Skeletal muscle cell (primary cell): ENCODE measurements at regions not wholly inside any gene's neighbourhood (a gene's known extent, or its start where the extent isn't known, plus 50 kb on each side); places are given as distances from the start of the nearest gene placed in this dataset.

Source experiments
- DNase-seq: peaks from one replicate; pipeline ENCODE4 v3.0.0-alpha.2; 2010; ENCODE audit warnings: low read depth
- H3K4me3 ChIP-seq: 2 replicates; pipeline ENCODE4 v1.5.1; 2011; ENCODE audit warnings: low read depth, mild to moderate bottlenecking, control low read depth, low read length, moderate library complexity

GRCh38 chr2:104531122-104531521 lies 322.8 kb upstream of the POU3F3 start:
- no peak for DNase-seq
- H3K4me3 ChIP-seq = no peak overlapping the region

DNA sequence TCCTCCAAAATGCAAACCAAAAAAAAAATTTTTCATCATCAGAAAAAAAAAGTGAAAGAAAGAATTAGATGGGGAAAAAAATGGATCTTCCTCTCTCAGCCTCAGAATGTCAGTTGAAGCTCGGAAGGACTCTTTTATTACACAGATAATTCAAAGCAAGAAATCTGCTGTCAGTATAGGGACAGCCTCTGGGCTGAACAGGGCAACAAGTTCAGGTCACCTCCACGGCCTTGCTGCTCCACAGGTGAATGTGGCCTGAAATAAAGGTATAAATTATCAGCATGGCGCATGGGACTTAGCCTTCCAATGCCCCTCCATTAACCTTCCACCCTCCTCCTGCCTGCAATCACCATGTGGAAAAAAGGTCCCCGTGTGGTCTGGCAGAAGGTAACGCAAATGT lies 316.8 kb upstream of the POU3F3 start:
- DNase-seq = no peak
- H3K4me3 ChIP-seq = no peak overlapping the region

GRCh38 chr2:104538077-104538476 lies 315.8 kb upstream of the POU3F3 start:
- DNase-seq = no peak
- H3K4me3 ChIP-seq = no peak overlapping the region

DNA sequence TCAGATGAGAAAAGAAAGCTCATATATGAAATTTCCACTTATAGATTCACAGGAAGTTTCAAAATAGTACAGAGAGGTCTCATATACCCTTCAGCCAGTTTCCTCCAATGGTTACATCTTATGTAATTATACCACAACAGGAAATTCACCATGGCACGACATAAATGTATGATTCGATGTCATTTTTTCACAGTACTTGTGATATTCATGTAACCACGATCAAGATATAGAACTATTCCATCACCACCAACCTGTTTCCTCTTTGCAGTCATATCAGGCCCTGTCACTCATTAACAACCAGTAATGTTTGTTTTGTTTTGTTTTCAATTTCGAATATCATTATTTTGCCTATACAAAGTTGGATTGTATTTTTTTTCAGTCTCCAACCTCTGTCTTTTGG lies 314.3 kb upstream of the POU3F3 start:
- H3K4me3 ChIP-seq = no peak overlapping the region
- DNase-seq = no peak

GRCh38 chr2:104545055-104545454 lies 308.9 kb upstream of the POU3F3 start:
- DNase-seq = no peak
- no peak overlapping the region for H3K4me3 ChIP-seq

DNA sequence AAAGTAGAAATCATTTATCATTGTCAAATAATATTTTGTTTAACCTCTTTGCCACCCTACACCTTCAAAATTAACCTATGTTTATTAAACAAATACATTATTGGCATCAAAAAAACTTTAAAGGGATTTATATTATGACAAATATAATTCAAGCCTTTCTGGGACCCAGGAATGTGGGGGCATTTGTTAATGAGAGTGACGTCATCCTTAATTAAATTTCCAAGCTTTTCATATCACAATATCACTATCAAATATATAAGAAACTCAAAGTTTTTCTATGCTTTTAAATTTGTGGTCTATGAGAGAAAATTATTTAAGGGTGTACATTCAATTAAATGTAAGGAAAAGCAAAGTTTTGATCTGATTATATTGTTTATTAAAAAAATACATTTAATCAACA lies 307.4 kb upstream of the POU3F3 start:
- H3K4me3 ChIP-seq = no peak overlapping the region
- DNase-seq = no peak

DNA sequence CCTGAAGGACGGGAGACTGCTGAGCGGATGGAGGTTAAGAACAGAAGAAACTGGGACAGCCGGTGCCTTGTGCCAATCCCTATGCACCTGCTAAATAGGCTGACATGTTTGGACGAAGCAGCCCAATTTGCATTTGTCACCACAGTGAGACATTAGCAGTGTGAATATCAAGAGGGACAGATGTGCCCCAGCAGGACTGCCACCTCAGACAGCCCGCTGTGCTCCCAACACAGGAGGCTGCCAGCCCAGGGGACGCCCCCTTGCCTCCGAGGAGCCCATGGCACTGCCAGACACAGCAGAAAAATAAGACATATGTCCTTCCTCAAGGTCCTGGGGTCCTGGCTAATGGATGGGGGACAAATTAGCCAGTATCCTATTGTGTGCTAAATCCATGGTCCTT lies 306.7 kb upstream of the POU3F3 start:
- no peak overlapping the region for H3K4me3 ChIP-seq
- no peak for DNase-seq

DNA sequence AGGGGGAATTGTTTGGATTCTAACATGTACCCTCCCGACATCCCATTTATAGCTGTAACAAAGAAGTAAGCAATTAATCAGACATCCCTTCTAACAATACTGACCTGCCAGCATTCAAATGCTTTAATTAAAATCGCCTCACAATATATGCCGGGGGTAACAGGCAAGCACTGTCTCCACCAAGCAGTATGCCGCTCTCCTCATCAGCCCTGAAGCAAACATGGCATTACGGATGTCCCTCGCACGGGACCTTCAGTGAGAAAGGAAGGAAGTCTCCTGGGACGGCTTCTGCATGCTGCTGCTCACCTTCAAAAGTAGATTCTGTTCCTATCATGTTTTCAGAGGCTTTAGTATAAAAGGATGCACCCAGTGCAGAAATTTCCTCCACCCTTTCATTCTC lies 292.7 kb upstream of the POU3F3 start:
- no peak overlapping the region for H3K4me3 ChIP-seq
- no peak for DNase-seq

DNA sequence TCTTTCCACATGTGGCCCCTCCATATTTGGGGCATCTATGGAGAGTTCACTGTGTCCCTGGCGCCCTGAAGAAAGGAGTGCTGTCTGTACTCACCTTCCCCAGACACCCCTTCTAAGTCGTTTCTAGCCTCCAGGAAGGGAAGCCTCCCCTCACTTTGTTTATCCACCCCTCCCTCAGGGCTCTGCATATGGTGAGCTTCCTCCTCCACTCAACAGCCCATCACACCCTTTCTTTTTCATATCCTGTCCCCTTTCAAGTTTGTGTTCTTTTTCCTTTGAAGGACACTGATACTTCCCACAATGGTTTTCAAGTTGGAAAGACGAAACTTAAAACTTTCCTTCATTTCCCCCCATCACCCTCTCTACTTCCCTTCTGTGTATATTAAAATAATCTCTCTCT lies 291.4 kb upstream of the POU3F3 start:
- no peak overlapping the region for H3K4me3 ChIP-seq
- no peak for DNase-seq

DNA sequence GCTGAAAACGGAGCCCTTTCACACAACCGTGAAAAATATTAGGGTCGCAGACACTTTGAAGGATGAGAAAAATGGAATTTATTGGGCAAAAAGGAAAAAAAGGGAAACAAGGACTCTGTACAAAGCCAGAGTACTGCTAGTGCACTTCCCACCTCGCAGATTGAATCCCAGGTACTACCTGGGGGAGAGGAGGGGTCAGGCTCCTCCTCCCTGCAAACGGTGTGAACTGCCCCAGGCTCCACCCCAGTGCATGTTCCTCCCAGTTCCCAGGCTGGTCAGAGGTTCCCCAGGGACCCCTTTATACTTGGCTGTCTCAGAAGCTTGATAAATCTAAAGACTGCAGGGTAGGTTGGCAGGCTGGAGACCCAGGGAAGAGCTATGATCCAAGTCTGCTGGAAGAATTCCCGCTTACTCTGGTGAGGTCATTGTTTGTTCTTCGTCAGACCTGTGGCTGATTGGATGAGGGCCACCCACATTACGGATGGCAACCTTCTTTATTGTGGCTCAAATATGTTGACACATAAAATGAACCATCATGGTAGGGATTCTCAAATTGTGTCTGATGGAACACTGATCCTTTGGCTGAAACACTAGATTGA lies 290.4 kb upstream of the POU3F3 start:
- H3K4me3 ChIP-seq = no peak overlapping the region
- no peak for DNase-seq

GRCh38 chr2:104568247-104568646 lies 285.7 kb upstream of the POU3F3 start:
- no peak overlapping the region for H3K4me3 ChIP-seq

GRCh38 chr2:104570259-104570658 lies 283.7 kb upstream of the POU3F3 start:
- no peak overlapping the region for H3K4me3 ChIP-seq
- DNase-seq = no peak

More at GRCh38 chr2:104568247-104568646, 285.7 kb upstream of the POU3F3 start:
- DNase-seq = no peak

- DNase-seq = no peak
- H3K4me3 ChIP-seq = no peak overlapping the region
Measured at GRCh38 chr2:104572834-104573233, 281.1 kb upstream of the POU3F3 start.

GRCh38 chr2:104574367-104574766 lies 279.5 kb upstream of the POU3F3 start:
- no peak for DNase-seq
- no peak overlapping the region for H3K4me3 ChIP-seq

- no peak for DNase-seq
- no peak overlapping the region for H3K4me3 ChIP-seq
Measured at GRCh38 chr2:104577143-104577542, 276.8 kb upstream of the POU3F3 start.

GRCh38 chr2:104582471-104582870 lies 271.4 kb upstream of the POU3F3 start:
- H3K4me3 ChIP-seq = no peak overlapping the region

DNA sequence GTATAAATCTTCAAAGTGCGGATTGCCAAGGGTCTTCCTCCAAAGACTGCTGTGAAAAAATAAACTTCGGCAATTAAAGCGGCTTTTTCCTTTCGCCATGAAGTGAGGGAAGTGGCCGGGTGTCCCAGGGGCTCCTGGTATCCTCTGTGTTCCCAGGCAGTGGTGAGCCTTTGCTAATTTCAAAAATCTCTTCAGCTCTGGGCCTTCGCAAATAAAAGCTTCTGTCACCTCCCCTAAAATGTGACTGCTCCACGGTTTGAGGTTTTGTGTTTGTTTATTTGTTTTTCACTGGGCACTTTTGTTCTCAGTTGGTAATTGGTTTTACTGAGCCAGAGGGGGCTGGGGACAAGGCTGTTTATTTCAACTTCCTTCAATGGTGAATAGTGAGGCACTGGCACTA lies 270.1 kb upstream of the POU3F3 start:
- no peak overlapping the region for H3K4me3 ChIP-seq
- DNase-seq = no peak

More at GRCh38 chr2:104582471-104582870, 271.4 kb upstream of the POU3F3 start:
- DNase-seq = no peak

DNA sequence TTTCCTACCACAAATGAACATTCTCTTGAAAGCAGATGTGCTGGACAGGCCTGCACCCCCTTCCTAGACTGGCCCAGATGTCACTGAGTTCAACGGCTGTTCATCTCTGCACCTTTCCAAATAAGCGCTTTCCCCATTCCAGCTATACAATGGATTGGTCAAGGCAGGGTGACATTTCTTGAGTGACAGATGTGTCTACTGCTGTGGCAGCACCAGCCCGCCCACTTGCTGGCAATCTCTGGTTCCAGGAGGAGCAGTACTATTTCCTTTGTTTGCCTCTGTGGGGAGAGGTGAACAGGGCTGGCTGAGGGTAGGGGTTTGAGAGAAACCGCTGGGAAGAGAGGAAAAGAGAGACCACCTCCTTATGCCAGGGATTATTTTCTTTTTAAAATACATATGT lies 269.5 kb upstream of the POU3F3 start:
- H3K4me3 ChIP-seq = no peak overlapping the region
- no peak for DNase-seq

GRCh38 chr2:104595576-104595975 lies 258.3 kb upstream of the POU3F3 start:
- no peak overlapping the region for H3K4me3 ChIP-seq
- DNase-seq = no peak

DNA sequence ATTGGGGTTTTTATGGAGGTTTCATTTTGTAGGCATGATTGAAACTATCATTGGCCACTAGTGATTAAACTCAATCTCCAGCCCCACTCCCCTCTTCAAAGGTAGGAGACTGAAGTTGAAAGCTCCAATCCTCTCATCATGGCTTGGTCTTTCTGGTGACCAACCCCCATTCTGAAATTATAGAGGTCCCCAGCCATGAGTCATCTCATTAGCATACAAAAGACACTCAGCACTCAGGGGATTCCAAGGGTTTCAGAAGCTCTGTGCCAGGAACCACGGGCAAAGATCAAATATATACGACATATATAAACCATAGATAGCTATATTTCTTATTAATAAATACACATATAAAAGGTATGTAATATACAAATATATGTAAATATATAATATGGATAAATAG lies 256.0 kb upstream of the POU3F3 start:
- H3K4me3 ChIP-seq = no peak overlapping the region
- no peak for DNase-seq

DNA sequence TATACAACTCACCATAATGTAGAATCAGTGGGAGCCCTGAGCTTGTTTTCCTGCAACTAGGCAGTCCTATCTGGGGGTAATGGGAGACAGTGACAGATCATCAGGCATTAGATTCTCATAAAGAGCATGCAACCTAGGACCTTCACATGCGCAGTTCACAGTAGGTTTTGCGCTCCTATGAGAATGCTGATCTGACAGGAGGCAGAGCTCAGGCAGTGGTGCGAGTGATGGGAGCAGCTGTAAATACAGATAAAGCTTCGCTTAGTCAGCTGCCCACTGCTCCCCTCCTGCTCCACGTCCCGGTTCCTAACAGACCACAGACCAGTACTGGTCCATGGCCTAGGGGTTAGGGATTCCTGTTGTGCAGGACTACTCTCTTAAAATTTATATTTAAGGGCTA lies 255.3 kb upstream of the POU3F3 start:
- no peak for DNase-seq
- H3K4me3 ChIP-seq = no peak overlapping the region
